ENCODE measurements at regions not wholly inside any gene's neighbourhood (a gene's known extent, or its start where the extent isn't known, plus 50 kb on each side); places are given as distances from the start of the nearest gene placed in this dataset.

- CTCF ChIA-PET, result interaction anchor here (0.6 to 3.2 kb wide), 57 partner anchors 8 to 275 kb away, joined by 3 to 50 read pairs (median 5); no protein-coding TSS in a partner anchor
- TF ChIP-seq FOS (IDR thresholded peaks at IDR 0.05; ENCODE audit: borderline replicate concordance, insufficient read depth, low read length) (no peak), MAX (IDR thresholded peaks at IDR 0.05; ENCODE audit: insufficient read depth, insufficient read length) (no peak), GATA2 (IDR thresholded peaks at IDR 0.05; ENCODE audit: insufficient read depth, insufficient read length, low read depth, low read length) (no peak)
- TF ChIP-seq, protein P1, sequence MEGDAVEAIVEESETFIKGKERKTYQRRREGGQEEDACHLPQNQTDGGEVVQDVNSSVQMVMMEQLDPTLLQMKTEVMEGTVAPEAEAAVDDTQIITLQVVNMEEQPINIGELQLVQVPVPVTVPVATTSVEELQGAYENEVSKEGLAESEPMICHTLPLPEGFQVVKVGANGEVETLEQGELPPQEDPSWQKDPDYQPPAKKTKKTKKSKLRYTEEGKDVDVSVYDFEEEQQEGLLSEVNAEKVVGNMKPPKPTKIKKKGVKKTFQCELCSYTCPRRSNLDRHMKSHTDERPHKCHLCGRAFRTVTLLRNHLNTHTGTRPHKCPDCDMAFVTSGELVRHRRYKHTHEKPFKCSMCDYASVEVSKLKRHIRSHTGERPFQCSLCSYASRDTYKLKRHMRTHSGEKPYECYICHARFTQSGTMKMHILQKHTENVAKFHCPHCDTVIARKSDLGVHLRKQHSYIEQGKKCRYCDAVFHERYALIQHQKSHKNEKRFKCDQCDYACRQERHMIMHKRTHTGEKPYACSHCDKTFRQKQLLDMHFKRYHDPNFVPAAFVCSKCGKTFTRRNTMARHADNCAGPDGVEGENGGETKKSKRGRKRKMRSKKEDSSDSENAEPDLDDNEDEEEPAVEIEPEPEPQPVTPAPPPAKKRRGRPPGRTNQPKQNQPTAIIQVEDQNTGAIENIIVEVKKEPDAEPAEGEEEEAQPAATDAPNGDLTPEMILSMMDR (IDR thresholded peaks at IDR 0.05; ENCODE audit: extremely low read depth in 1 of 2, insufficient read depth in 1 of 2, low read depth in 1 of 2, low read length in 2 of 2), result peak; percentile 65 to 68
- DNase-seq (ENCODE audit: low read depth, low spot score) (peak; percentile 63), FAIRE-seq (peak; percentile 85)
- Histone ChIP-seq H3K4me1 (ENCODE audit: control insufficient read depth, extremely low read depth, insufficient read depth, low read length) (no peaks in the 10 kb centered on the region), H3K79me2 (ENCODE audit: control insufficient read depth, insufficient read depth, low read length) (no peaks in the 10 kb centered on the region), H3K9me3 (replicated peaks; ENCODE audit: control insufficient read depth, insufficient read depth, low read length) (no peaks in the 10 kb centered on the region), H3K9ac (replicated peaks; ENCODE audit: extremely low read depth, insufficient read depth, low read length) (no peak overlapping the region), H3K9me1 (replicated peaks; ENCODE audit: control insufficient read depth, extremely low read depth, insufficient read depth, low read length) (no peaks in the 10 kb centered on the region), H3K27ac (ENCODE audit: insufficient read depth, low read depth, low read length) (no peak overlapping the region), H3K27me3 (ENCODE audit: control insufficient read depth in 2 of 2, insufficient read depth in 2 of 2, low read length in 2 of 2) (peaks cover 10 to 40% of the 10 kb centered on the region in 2 experiments), H4K20me1 (replicated peaks; ENCODE audit: control insufficient read depth, extremely low read depth, insufficient read depth, low read length) (no peaks in the 10 kb centered on the region), H3K4me3 (replicated peaks in 1 of 3; ENCODE audit: insufficient read depth in 1 of 3, low read depth in 1 of 3, low read length in 3 of 3) (no peak overlapping the region), H3K4me2 (ENCODE audit: insufficient read depth, low read length) (no peak overlapping the region), H2AFZ (ENCODE audit: low read depth, low read length) (no peak overlapping the region), H3K36me3 (ENCODE audit: control insufficient read depth in 2 of 2, extremely low read depth in 1 of 2, insufficient read depth in 2 of 2, low read length in 2 of 2) (no peaks in the 10 kb centered on the region)
- POLR2A ChIA-PET, result no interaction called here
- dilution Hi-C loops (cut with MboI; ENCODE audit: extremely low pct_ligation_motif_present, low sequenced_read_pairs) (no loop called here), intact Hi-C loops (cut with micrococcal nuclease) (no loop called here)
- BruUV-seq (replicated peaks), result no TSS peak
Observed at GRCh38 chr2:88880441-88880953, 189.0 kb downstream of the RPIA start.

GRCh38 chr2:88885275-88885674 lies 193.8 kb downstream of the RPIA start:
- no peaks in the 10 kb centered on the region for H3K4me1 ChIP-seq (ENCODE audit: control insufficient read depth, extremely low read depth, insufficient read depth, low read length)
- no peak overlapping the region for H3K9ac ChIP-seq (replicated peaks; ENCODE audit: extremely low read depth, insufficient read depth, low read length)
- no peak overlapping the region for H2AFZ ChIP-seq (ENCODE audit: low read depth, low read length)
- BruUV-seq (replicated peaks), result no TSS peak
- intact Hi-C loops (cut with micrococcal nuclease) (no loop called here), dilution Hi-C loops (cut with MboI; ENCODE audit: extremely low pct_ligation_motif_present, low sequenced_read_pairs) (no loop called here)
- H3K79me2 ChIP-seq (ENCODE audit: control insufficient read depth, insufficient read depth, low read length), result no peaks in the 10 kb centered on the region
- H3K4me3 ChIP-seq (replicated peaks in 1 of 3; ENCODE audit: insufficient read depth in 1 of 3, low read depth in 1 of 3, low read length in 3 of 3), result no peak overlapping the region
- TF ChIP-seq, protein P1 (IDR thresholded peaks at IDR 0.05; ENCODE audit: extremely low read depth in 1 of 2, insufficient read depth in 1 of 2, low read depth in 1 of 2, low read length in 2 of 2), result no peak
- no peak for TF ChIP-seq MYC (IDR thresholded peaks at IDR 0.05; ENCODE audit: low read depth, low read length)
- TF ChIP-seq FOS (IDR thresholded peaks at IDR 0.05; ENCODE audit: borderline replicate concordance, insufficient read depth, low read length), result no peak
- TF ChIP-seq POLR2A (IDR thresholded peaks at IDR 0.05; ENCODE audit: low read depth, low read length), result no peak
- TF ChIP-seq POLR2AphosphoS5 (IDR thresholded peaks at IDR 0.05; ENCODE audit: insufficient read depth, low read depth, low read length), result no peak
- no peak for TF ChIP-seq GATA2 (IDR thresholded peaks at IDR 0.05; ENCODE audit: insufficient read depth, insufficient read length, low read depth, low read length)
- no peak for TF ChIP-seq MAX (IDR thresholded peaks at IDR 0.05; ENCODE audit: insufficient read depth, insufficient read length)
- no peak for TF ChIP-seq JUN (IDR thresholded peaks at IDR 0.05; ENCODE audit: borderline replicate concordance, insufficient read depth, insufficient read length, low read depth)
- TF ChIP-seq EZH2 (IDR thresholded peaks at IDR 0.05; ENCODE audit: borderline replicate concordance, low read depth, low read length, severe bottlenecking), result no peak
- no peak for FAIRE-seq
- H4K20me1 ChIP-seq (replicated peaks; ENCODE audit: control insufficient read depth, extremely low read depth, insufficient read depth, low read length), result no peaks in the 10 kb centered on the region
- H3K9me3 ChIP-seq (replicated peaks; ENCODE audit: control insufficient read depth, insufficient read depth, low read length), result no peaks in the 10 kb centered on the region
- H3K9me1 ChIP-seq (replicated peaks; ENCODE audit: control insufficient read depth, extremely low read depth, insufficient read depth, low read length), result no peaks in the 10 kb centered on the region
- ChIA-PET POLR2A (no interaction called here), CTCF (interaction anchor here (1.1 to 2.3 kb wide), 7 partner anchors 8 to 71 kb away, joined by 3 to 10 read pairs (median 4); no protein-coding TSS in a partner anchor)
- H3K27ac ChIP-seq (ENCODE audit: insufficient read depth, low read depth, low read length), result no peak overlapping the region
- H3K27me3 ChIP-seq (ENCODE audit: control insufficient read depth in 2 of 2, insufficient read depth in 2 of 2, low read length in 2 of 2), result peaks cover 6 to 18% of the 10 kb centered on the region in 2 experiments
- no peak overlapping the region for H3K4me2 ChIP-seq (ENCODE audit: insufficient read depth, low read length)
- no peak for DNase-seq (ENCODE audit: low read depth, low spot score)
- H3K36me3 ChIP-seq (ENCODE audit: control insufficient read depth in 2 of 2, extremely low read depth in 1 of 2, insufficient read depth in 2 of 2, low read length in 2 of 2), result no peaks in the 10 kb centered on the region
